ENCODE measurements at regions not wholly inside any gene's neighbourhood (a gene's known extent, or its start where the extent isn't known, plus 50 kb on each side); places are given as distances from the start of the nearest gene placed in this dataset.

GRCh38 chr2:16088802-16089112, 148.4 kb downstream of the MYCN start:
- TF ChIP-seq POLR2A (IDR thresholded peaks at IDR 0.05) (no peak), CTCF (IDR thresholded peaks at IDR 0.05 in 8 of 11, conservative IDR thresholded peaks at IDR 0.05 in 3 of 11) (no peak)
